ENCODE measurements at regions not wholly inside any gene's neighbourhood (a gene's known extent, or its start where the extent isn't known, plus 50 kb on each side); places are given as distances from the start of the nearest gene placed in this dataset.

- ChIA-PET CTCF (no interaction called here), POLR2A (no interaction called here)
Observed at GRCh38 chr5:40052808-40053207, 626.9 kb upstream of the PTGER4 start.

DNA sequence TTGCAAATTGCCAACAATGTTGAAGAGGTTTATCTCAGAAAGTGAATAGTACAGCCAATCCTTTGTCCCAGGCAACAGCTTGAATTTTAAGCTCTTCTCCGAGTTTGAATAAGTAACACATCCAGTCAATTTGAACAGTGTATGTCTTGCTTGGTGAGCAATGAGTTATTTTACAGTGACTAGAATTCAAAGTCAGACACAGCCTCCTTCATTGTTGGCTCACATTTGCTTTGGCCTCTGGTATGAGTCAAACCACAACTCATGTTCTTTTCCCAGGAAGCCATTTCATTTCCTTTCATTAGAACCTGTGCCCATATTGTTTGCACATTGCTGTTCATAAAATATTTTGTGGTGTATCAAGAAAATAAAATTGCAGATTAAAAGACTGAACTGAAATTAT is 622.0 kb upstream of the DAB2 start:
- ChIA-PET CTCF (no interaction called here), POLR2A (no interaction called here)
- H3K4me1 Mint-ChIP-seq (ENCODE audit: low read depth), result no peaks in the 10 kb centered on the region
- H3K9me3 Mint-ChIP-seq (ENCODE audit: insufficient read depth), result no peaks in the 10 kb centered on the region
- DNase-seq (no peak), ATAC-seq (no peak)
- peaks cover 4% of the 10 kb centered on the region for H3K27me3 Mint-ChIP-seq (ENCODE audit: low read depth)
- no peak overlapping the region for H3K4me3 Mint-ChIP-seq
- H3K27ac Mint-ChIP-seq, result no peak overlapping the region
- no peaks in the 10 kb centered on the region for H3K36me3 Mint-ChIP-seq (ENCODE audit: low read depth)

More at GRCh38 chr5:40052808-40053207, 626.9 kb upstream of the PTGER4 start:
- no peak for ATAC-seq
- no peak overlapping the region for H3K4me3 Mint-ChIP-seq
- no peak overlapping the region for H3K27ac Mint-ChIP-seq
- H3K27me3 Mint-ChIP-seq (ENCODE audit: low read depth), result peaks cover 3% of the 10 kb centered on the region
- DNase-seq, result no peak
- no peaks in the 10 kb centered on the region for H3K9me3 Mint-ChIP-seq (ENCODE audit: insufficient read depth)
- H3K36me3 Mint-ChIP-seq (ENCODE audit: low read depth), result no peaks in the 10 kb centered on the region
- peaks cover 2% of the 10 kb centered on the region for H3K4me1 Mint-ChIP-seq (ENCODE audit: low read depth)

GRCh38 chr5:40045429-40045828 is 620.6 kb upstream of the DAB2 start:
- ChIA-PET CTCF (no interaction called here), POLR2A (interaction anchor here (0.6 kb wide), 1 partner anchor 676 kb away, joined by 6 read pairs; no protein-coding TSS in a partner anchor)
- DNase-seq (no peak), ATAC-seq (no peak)
- Mint-ChIP-seq H3K27ac (no peak overlapping the region), H3K36me3 (ENCODE audit: low read depth) (no peaks in the 10 kb centered on the region), H3K4me1 (ENCODE audit: low read depth) (no peaks in the 10 kb centered on the region), H3K9me3 (ENCODE audit: insufficient read depth) (no peaks in the 10 kb centered on the region), H3K4me3 (no peak overlapping the region), H3K27me3 (ENCODE audit: low read depth) (peaks cover 4% of the 10 kb centered on the region)

- H3K4me3 Mint-ChIP-seq, result no peak overlapping the region
- no peaks in the 10 kb centered on the region for H3K9me3 Mint-ChIP-seq (ENCODE audit: insufficient read depth)
- ChIA-PET POLR2A (no interaction called here), CTCF (no interaction called here)
- H3K4me1 Mint-ChIP-seq (ENCODE audit: low read depth), result no peaks in the 10 kb centered on the region
- ATAC-seq (no peak), DNase-seq (no peak)
- H3K27me3 Mint-ChIP-seq (ENCODE audit: low read depth), result peaks cover 4% of the 10 kb centered on the region
- no peak overlapping the region for H3K27ac Mint-ChIP-seq
- no peaks in the 10 kb centered on the region for H3K36me3 Mint-ChIP-seq (ENCODE audit: low read depth)
Observed at GRCh38 chr5:40043916-40044315, 619.1 kb upstream of the DAB2 start.

- Mint-ChIP-seq H3K4me3 (no peak overlapping the region), H3K27ac (no peak overlapping the region), H3K27me3 (ENCODE audit: low read depth) (peaks cover 4% of the 10 kb centered on the region), H3K4me1 (ENCODE audit: low read depth) (no peaks in the 10 kb centered on the region), H3K36me3 (ENCODE audit: low read depth) (no peaks in the 10 kb centered on the region), H3K9me3 (ENCODE audit: insufficient read depth) (no peaks in the 10 kb centered on the region)
- ATAC-seq (no peak), DNase-seq (no peak)
- ChIA-PET POLR2A (no interaction called here), CTCF (no interaction called here)
Observed at GRCh38 chr5:40041452-40041851, 616.7 kb upstream of the DAB2 start.

GRCh38 chr5:40037713-40038112 is 612.9 kb upstream of the DAB2 start:
- Mint-ChIP-seq H3K27ac (no peak overlapping the region), H3K27me3 (ENCODE audit: low read depth) (peaks cover 3% of the 10 kb centered on the region), H3K36me3 (ENCODE audit: low read depth) (no peaks in the 10 kb centered on the region), H3K9me3 (ENCODE audit: insufficient read depth) (no peaks in the 10 kb centered on the region), H3K4me3 (no peak overlapping the region), H3K4me1 (ENCODE audit: low read depth) (peaks cover 3% of the 10 kb centered on the region)
- DNase-seq (no peak), ATAC-seq (no peak)
- POLR2A ChIA-PET, result no interaction called here
- CTCF ChIA-PET, result no interaction called here

- ATAC-seq, result no peak
- H3K36me3 Mint-ChIP-seq (ENCODE audit: low read depth), result no peaks in the 10 kb centered on the region
- no peaks in the 10 kb centered on the region for H3K9me3 Mint-ChIP-seq (ENCODE audit: insufficient read depth)
- H3K4me3 Mint-ChIP-seq, result no peak overlapping the region
- peaks cover 3% of the 10 kb centered on the region for H3K27me3 Mint-ChIP-seq (ENCODE audit: low read depth)
- H3K4me1 Mint-ChIP-seq (ENCODE audit: low read depth), result peaks cover 3% of the 10 kb centered on the region
- ChIA-PET POLR2A (no interaction called here), CTCF (no interaction called here)
- no peak overlapping the region for H3K27ac Mint-ChIP-seq
- no peak for DNase-seq
Observed at GRCh38 chr5:40034441-40034840, 609.7 kb upstream of the DAB2 start.

DNA sequence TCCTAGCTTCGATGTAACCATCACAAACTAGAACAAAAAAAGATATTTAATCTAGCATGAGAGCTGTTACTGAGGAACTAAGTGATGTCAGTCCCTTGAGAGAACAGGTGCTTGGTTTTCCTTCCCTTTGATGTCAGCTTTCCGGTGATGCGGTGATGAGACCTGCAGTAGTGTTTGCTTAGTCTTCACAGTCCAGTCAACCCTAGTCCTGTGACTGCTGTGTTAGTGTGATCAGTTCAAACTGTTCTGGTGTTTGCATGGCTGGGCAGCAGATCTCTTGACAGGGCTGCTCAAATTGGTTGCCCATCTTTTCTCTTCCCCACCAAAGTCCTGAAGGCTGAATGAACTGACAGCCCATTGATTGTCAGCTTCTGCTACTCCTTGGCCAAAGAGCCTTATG is 608.6 kb upstream of the DAB2 start:
- POLR2A ChIA-PET, result no interaction called here
- ATAC-seq (peak; percentile 67), DNase-seq (peak; percentile 33)
- no peaks in the 10 kb centered on the region for H3K36me3 Mint-ChIP-seq (ENCODE audit: low read depth)
- no peak overlapping the region for H3K4me3 Mint-ChIP-seq
- no peak overlapping the region for H3K27ac Mint-ChIP-seq
- CTCF ChIA-PET, result interaction anchor here (0.6 kb wide), 1 partner anchor 775 kb away, joined by 3 read pairs; no protein-coding TSS in a partner anchor
- peaks cover 3% of the 10 kb centered on the region for H3K27me3 Mint-ChIP-seq (ENCODE audit: low read depth)
- no peaks in the 10 kb centered on the region for H3K9me3 Mint-ChIP-seq (ENCODE audit: insufficient read depth)
- peaks cover 3% of the 10 kb centered on the region for H3K4me1 Mint-ChIP-seq (ENCODE audit: low read depth)

- H3K4me3 Mint-ChIP-seq, result no peak overlapping the region
- no peaks in the 10 kb centered on the region for H3K9me3 Mint-ChIP-seq (ENCODE audit: insufficient read depth)
- ATAC-seq (no peak), DNase-seq (no peak)
- CTCF ChIA-PET, result interaction anchor here (0.6 kb wide), 1 partner anchor 775 kb away, joined by 3 read pairs; no protein-coding TSS in a partner anchor
- H3K27me3 Mint-ChIP-seq (ENCODE audit: low read depth), result peaks cover 3% of the 10 kb centered on the region
- H3K4me1 Mint-ChIP-seq (ENCODE audit: low read depth), result peaks cover 3% of the 10 kb centered on the region
- no peak overlapping the region for H3K27ac Mint-ChIP-seq
- POLR2A ChIA-PET, result no interaction called here
- no peaks in the 10 kb centered on the region for H3K36me3 Mint-ChIP-seq (ENCODE audit: low read depth)
Observed at GRCh38 chr5:40033009-40033408, 608.2 kb upstream of the DAB2 start.

DNA sequence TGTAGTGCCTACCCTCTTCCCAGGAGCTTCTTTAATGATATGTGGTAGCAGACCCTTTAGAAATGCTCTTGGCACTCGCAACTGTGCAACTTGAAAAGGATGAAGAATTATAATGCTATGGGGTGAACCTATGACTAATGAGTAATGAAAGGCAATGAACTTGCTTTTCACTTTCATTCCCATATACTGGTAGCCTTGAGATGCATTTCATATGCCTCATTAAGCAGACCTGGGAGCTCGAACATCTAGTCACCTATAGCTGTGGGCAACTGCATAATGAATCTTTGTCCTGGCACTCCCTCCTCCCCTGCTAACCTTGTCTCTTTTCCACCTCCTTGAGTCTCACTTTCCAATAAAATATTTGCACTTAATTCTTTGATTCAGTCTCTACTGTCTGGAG is 605.9 kb upstream of the DAB2 start:
- Mint-ChIP-seq H3K4me1 (ENCODE audit: low read depth) (peaks cover 3% of the 10 kb centered on the region), H3K4me3 (no peak overlapping the region), H3K27ac (no peak overlapping the region), H3K9me3 (ENCODE audit: insufficient read depth) (no peaks in the 10 kb centered on the region), H3K36me3 (ENCODE audit: low read depth) (no peaks in the 10 kb centered on the region), H3K27me3 (ENCODE audit: low read depth) (no peaks in the 10 kb centered on the region)
- DNase-seq (no peak), ATAC-seq (no peak)
- ChIA-PET POLR2A (interaction anchor here (0.6 to 0.7 kb wide), 2 partner anchors 75 to 867 kb away, joined by 3 to 4 read pairs; no protein-coding TSS in a partner anchor), CTCF (no interaction called here)

DNA sequence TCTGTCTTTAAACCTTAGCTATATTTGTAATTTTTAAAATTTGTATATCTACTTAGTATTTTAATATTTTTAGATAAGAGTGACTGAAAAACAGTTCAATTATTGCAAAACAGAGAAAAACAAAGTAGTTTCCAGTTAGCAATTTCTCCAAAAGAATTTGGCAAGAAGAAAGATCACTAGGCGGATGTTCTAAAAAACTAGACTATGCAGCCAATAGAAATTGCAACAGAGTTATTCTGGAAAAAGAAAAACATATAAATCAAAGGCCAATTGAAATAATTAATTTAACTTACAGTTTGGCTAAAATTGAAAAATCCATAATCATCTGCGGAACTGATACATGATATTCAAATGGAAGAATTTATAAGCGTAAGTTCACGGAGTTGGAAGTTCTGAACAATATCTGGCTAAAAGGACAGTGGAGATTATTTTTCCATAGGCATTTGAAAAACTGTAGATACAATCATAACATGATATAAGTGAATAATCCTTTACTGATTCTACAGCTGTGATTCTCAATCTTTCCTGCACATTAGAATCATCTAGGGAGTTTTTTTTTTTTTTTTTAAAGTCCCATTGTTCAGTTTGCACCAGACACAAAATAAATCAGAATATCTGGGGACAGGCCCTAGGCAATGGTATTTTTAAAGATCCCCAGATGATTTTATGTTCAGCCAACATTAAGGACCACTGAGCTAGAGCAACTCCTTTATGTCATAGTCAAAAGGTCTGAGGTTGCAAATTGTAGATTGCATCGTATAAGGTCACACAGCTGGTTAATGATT is 605.1 kb upstream of the DAB2 start:
- POLR2A ChIA-PET, result interaction anchor here (0.7 kb wide), 1 partner anchor 75 kb away, joined by 4 read pairs; no protein-coding TSS in a partner anchor

DNA sequence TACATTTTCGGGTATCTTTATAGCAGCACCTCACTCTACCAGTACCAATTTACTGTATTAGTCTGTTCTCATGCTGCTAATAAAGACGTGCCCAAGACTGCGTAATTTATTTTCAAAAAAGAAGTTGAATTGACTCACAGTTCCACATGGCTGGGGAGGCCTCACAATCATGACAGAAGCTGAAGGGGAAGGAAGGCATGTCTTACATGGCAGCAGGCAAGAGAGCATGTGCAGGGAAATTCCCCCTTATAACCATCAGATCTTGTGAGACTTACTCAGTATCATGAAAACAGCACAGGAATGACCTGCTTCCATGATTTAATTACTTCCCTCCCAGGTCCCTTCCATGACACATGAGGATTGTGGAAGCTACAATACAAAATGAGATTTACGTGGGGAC is 602.6 kb upstream of the DAB2 start:
- Mint-ChIP-seq H3K36me3 (ENCODE audit: low read depth) (no peaks in the 10 kb centered on the region), H3K27me3 (ENCODE audit: low read depth) (no peaks in the 10 kb centered on the region), H3K27ac (no peak overlapping the region), H3K4me3 (no peak overlapping the region), H3K4me1 (ENCODE audit: low read depth) (no peaks in the 10 kb centered on the region), H3K9me3 (ENCODE audit: insufficient read depth) (no peaks in the 10 kb centered on the region)
- ChIA-PET POLR2A (no interaction called here), CTCF (no interaction called here)
- DNase-seq (no peak), ATAC-seq (no peak)

More for the DNA sequence above, 605.1 kb upstream of the DAB2 start:
- CTCF ChIA-PET, result no interaction called here
- H3K27me3 Mint-ChIP-seq (ENCODE audit: low read depth), result no peaks in the 10 kb centered on the region
- ATAC-seq, result no peak
- H3K27ac Mint-ChIP-seq, result no peak overlapping the region
- no peaks in the 10 kb centered on the region for H3K36me3 Mint-ChIP-seq (ENCODE audit: low read depth)
- H3K9me3 Mint-ChIP-seq (ENCODE audit: insufficient read depth), result no peaks in the 10 kb centered on the region
- H3K4me3 Mint-ChIP-seq, result no peak overlapping the region
- peaks cover 3% of the 10 kb centered on the region for H3K4me1 Mint-ChIP-seq (ENCODE audit: low read depth)
- no peak for DNase-seq

DNA sequence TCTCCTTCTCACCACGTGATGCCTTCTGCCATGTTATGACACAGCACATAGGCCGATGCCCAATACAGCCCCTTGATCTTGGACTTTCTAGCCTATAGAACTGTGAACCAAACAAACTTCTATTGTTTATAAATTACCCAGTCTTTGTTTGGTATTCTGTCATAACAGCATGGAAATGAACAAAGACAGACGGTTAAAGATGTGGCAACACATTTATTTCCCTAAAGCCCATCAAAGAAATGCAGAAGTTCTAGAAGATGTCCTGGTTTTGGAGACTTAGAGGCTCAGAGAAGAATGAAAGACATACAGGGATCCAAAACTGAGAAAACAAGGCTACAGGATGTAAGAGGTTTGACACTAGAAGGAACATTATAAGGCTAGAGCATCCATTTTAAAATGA is 600.8 kb upstream of the DAB2 start:
- DNase-seq (no peak), ATAC-seq (no peak)
- Mint-ChIP-seq H3K36me3 (ENCODE audit: low read depth) (no peaks in the 10 kb centered on the region), H3K4me1 (ENCODE audit: low read depth) (no peaks in the 10 kb centered on the region), H3K27me3 (ENCODE audit: low read depth) (no peaks in the 10 kb centered on the region), H3K27ac (no peak overlapping the region), H3K4me3 (no peak overlapping the region), H3K9me3 (ENCODE audit: insufficient read depth) (no peaks in the 10 kb centered on the region)
- CTCF ChIA-PET, result no interaction called here
- POLR2A ChIA-PET, result no interaction called here
